Right lobe of liver (tissue), 6 donors: ENCODE measurements at regions not wholly inside any gene's neighbourhood (a gene's known extent, or its start where the extent isn't known, plus 50 kb on each side); places are given as distances from the start of the nearest gene placed in this dataset.

Experiments used
- ATAC-seq, 4 donors: fragments of 200-7000 bp; cut with Tn5 transposase; one replicate each; pipeline ENCODE4 v1.9.1; 2020; ENCODE audit warnings: mild to moderate bottlenecking in 4 of 4, moderate library complexity in 4 of 4
- DNase-seq, 3 donors: peaks; one replicate each; pipeline ENCODE4 v3.0.0-alpha.2; 2020
- H3K27ac ChIP-seq, 3 donors: fragments of 200-600 bp; one replicate each; pipeline ENCODE4 v1.8.0; 2022
- H3K27me3 ChIP-seq, 2 donors: fragments of 200-600 bp; one replicate each; pipeline ENCODE4 v1.8.0; 2022
- H3K36me3 ChIP-seq, 4 donors: fragments of 200-600 bp; sonication (generic) in 1 of 4; one replicate each; pipeline versions ENCODE4 v1.5.1 to v1.8.0; 2017 to 2022; ENCODE audit warnings: control low read depth in 1 of 4
- H3K4me1 ChIP-seq, 4 donors: fragments of 200-600 bp; sonication (generic) in 1 of 4; one replicate each; pipeline versions ENCODE4 v1.5.1 to v1.8.0; 2017 to 2022; ENCODE audit warnings: control low read depth in 1 of 4
- H3K4me3 ChIP-seq, 3 donors: fragments of 200-600 bp; one replicate each; pipeline ENCODE4 v1.8.0; 2022
- H3K9me3 ChIP-seq, 4 donors: fragments of 200-600 bp; sonication (generic) in 1 of 4; one replicate each; pipeline versions ENCODE4 v1.5.1 to v1.8.0; 2017 to 2022; ENCODE audit warnings: control low read depth in 1 of 4
- POLR2A ChIP-seq: fragments of 450-650 bp; IDR thresholded peaks from one replicate; pipeline ENCODE4 v1.6.1; 2017; ENCODE audit warnings: antibody characterized with exemption, mild to moderate bottlenecking
- WGBS: methylation state at CpG from one replicate; pipeline ENCODE4 v1.1.6; 2018; ENCODE audit warnings: low coverage, low lambda C conversion rate; ENCODE audit not compliant: insufficient coverage; ENCODE audit errors: missing lambda C conversion rate; 5-methylcytosine and 5-hydroxymethylcytosine counted together
- intact Hi-C, 2 donors: fragments of 100-400 bp; cut with DNase I; formaldehyde crosslinking; loops; one replicate each; pipeline versions ENCODE4 v1.11.2 to v1.14.1; 2022
- TF ChIP-seq, protein P1 (sequence below), 4 donors: fragments of 200-600 bp in 3 of 4; fragments of 450-650 bp in 1 of 4; IDR thresholded peaks; one replicate each; pipeline versions ENCODE4 v1.5.1 to v1.8.0; 2016 to 2022; ENCODE audit warnings: antibody characterized with exemption in 4 of 4, mild to moderate bottlenecking in 2 of 4
- donor health status: DM: no; HTN: yes; CAD: no.
- donor health status: DM: no; HTN: no; CAD: no.
- donor health status: DM: no; HTN: no; CAD: no.
- donor health status: DM: no; HTN: yes; CAD: no.
- donor health status: DM: no; HTN: yes; CAD: no.

GRCh38 chr12:90203556-90203955, 494.9 kb upstream of the ATP2B1 start:
- DNase-seq (no peak), ATAC-seq (no peak)
- 86% methylated on average over 1 of the region's 1 CpG for WGBS
- TF ChIP-seq, protein P1, sequence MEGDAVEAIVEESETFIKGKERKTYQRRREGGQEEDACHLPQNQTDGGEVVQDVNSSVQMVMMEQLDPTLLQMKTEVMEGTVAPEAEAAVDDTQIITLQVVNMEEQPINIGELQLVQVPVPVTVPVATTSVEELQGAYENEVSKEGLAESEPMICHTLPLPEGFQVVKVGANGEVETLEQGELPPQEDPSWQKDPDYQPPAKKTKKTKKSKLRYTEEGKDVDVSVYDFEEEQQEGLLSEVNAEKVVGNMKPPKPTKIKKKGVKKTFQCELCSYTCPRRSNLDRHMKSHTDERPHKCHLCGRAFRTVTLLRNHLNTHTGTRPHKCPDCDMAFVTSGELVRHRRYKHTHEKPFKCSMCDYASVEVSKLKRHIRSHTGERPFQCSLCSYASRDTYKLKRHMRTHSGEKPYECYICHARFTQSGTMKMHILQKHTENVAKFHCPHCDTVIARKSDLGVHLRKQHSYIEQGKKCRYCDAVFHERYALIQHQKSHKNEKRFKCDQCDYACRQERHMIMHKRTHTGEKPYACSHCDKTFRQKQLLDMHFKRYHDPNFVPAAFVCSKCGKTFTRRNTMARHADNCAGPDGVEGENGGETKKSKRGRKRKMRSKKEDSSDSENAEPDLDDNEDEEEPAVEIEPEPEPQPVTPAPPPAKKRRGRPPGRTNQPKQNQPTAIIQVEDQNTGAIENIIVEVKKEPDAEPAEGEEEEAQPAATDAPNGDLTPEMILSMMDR (IDR thresholded peaks at IDR 0.05): no peak
- TF ChIP-seq POLR2A: no peak
- no peaks in the 10 kb centered on the region for H3K4me1 ChIP-seq
- no peaks in the 10 kb centered on the region for H3K9me3 ChIP-seq
- H3K4me3 ChIP-seq: no peak overlapping the region
- H3K27me3 ChIP-seq: no peaks in the 10 kb centered on the region
- no peak overlapping the region for H3K27ac ChIP-seq
- intact Hi-C loops: no loop called here
- H3K36me3 ChIP-seq: no peaks in the 10 kb centered on the region

- Histone ChIP-seq H3K36me3 (no peaks in the 10 kb centered on the region), H3K4me3 (no peak overlapping the region), H3K27me3 (no peaks in the 10 kb centered on the region), H3K27ac (no peak overlapping the region), H3K4me1 (no peaks in the 10 kb centered on the region), H3K9me3 (no peaks in the 10 kb centered on the region)
- WGBS: 25% methylated on average over 1 of the region's 1 CpG
- peak in 1 of 4 donors; percentile 30 for ATAC-seq
- DNase-seq: no peak
- intact Hi-C loops: no loop called here
- TF ChIP-seq, protein P1 (IDR thresholded peaks at IDR 0.05): no peak
- TF ChIP-seq POLR2A: no peak
Measured at GRCh38 chr12:90199006-90199405, 490.4 kb upstream of the ATP2B1 start.

- intact Hi-C loops: no loop called here
- no peak for DNase-seq
- Histone ChIP-seq H3K27ac (no peak overlapping the region), H3K9me3 (no peaks in the 10 kb centered on the region), H3K27me3 (no peaks in the 10 kb centered on the region), H3K36me3 (no peaks in the 10 kb centered on the region), H3K4me1 (no peaks in the 10 kb centered on the region), H3K4me3 (no peak overlapping the region)
- TF ChIP-seq POLR2A: no peak
- TF ChIP-seq, protein P1 (IDR thresholded peaks at IDR 0.05): no peak
- WGBS: 43% methylated on average over 3 of the region's 3 CpGs
- no peak for ATAC-seq
Measured at GRCh38 chr12:90193500-90193899, 484.9 kb upstream of the ATP2B1 start.

GRCh38 chr12:90188857-90189256, 480.2 kb upstream of the ATP2B1 start:
- Histone ChIP-seq H3K4me1 (no peaks in the 10 kb centered on the region), H3K4me3 (no peak overlapping the region), H3K27me3 (no peaks in the 10 kb centered on the region), H3K36me3 (no peaks in the 10 kb centered on the region), H3K9me3 (peaks cover 0 to 4% (median under 1%) of the 10 kb centered on the region in 4 donors), H3K27ac (no peak overlapping the region)
- ATAC-seq: no peak
- TF ChIP-seq, protein P1 (IDR thresholded peaks at IDR 0.05): no peak
- TF ChIP-seq POLR2A: no peak
- no peak for DNase-seq
- WGBS: 46% methylated on average over 2 of the region's 2 CpGs
- intact Hi-C loops: no loop called here

DNA sequence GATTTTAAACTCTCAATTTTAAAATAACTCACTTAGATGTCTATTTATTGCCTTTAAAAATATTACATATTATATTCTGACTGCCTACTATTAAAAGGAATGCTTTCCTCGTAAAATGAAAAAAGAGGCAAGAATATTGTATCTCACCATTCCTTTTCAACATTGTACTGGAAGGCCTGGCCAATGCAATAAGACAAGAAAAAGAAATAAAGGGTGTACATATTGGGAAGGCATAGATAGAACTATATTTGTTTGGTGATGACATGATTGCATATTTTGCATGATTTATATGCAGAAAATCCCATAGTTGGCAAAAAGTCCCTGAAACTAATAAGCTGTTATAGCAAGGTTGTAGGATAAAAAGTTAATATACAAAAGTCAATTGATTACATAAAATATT, 474.6 kb upstream of the ATP2B1 start:
- Histone ChIP-seq H3K36me3 (no peaks in the 10 kb centered on the region), H3K27ac (no peak overlapping the region), H3K4me1 (no peaks in the 10 kb centered on the region), H3K9me3 (peaks cover 0 to 10% (median 5%) of the 10 kb centered on the region in 4 donors), H3K27me3 (no peaks in the 10 kb centered on the region), H3K4me3 (no peak overlapping the region)
- DNase-seq (no peak), ATAC-seq (no peak)
- intact Hi-C loops: no loop called here
- no peak for TF ChIP-seq POLR2A
- TF ChIP-seq, protein P1 (IDR thresholded peaks at IDR 0.05): no peak
- 36% methylated on average over 1 of the region's 1 CpG for WGBS
